ENCODE measurements at regions not wholly inside any gene's neighbourhood (a gene's known extent, or its start where the extent isn't known, plus 50 kb on each side); places are given as distances from the start of the nearest gene placed in this dataset.
A peak's percentile ranks its signal among the peaks of the same experiment; 100 is the strongest.

GRCh38 chr1:177838907-177839485 is 130.9 kb downstream of the SEC16B start:
- no peak for DNase-seq

GRCh38 chr1:177833631-177834030 is 136.2 kb downstream of the SEC16B start:
- DNase-seq, result no peak

GRCh38 chr1:177830531-177831135 is 139.2 kb downstream of the SEC16B start:
- no peak for DNase-seq

- no peak for DNase-seq
Measured at GRCh38 chr1:177825276-177825901, 144.5 kb downstream of the SEC16B start.

- peak; percentile 30 for DNase-seq
Measured at GRCh38 chr1:177824508-177824982, 145.3 kb downstream of the SEC16B start.

- DNase-seq, result no peak
Measured at GRCh38 chr1:177820213-177820612, 149.6 kb downstream of the SEC16B start.

GRCh38 chr1:177817937-177818875 is 151.7 kb downstream of the SEC16B start:
- no peak for DNase-seq

- DNase-seq, result no peak
Measured at GRCh38 chr1:177812650-177813049, 157.2 kb downstream of the SEC16B start.

- no peak for DNase-seq
Measured at GRCh38 chr1:177812144-177812543, 157.7 kb downstream of the SEC16B start.

GRCh38 chr1:177811429-177811828 is 158.4 kb downstream of the SEC16B start:
- no peak for DNase-seq

GRCh38 chr1:177809819-177810218 is 160.0 kb downstream of the SEC16B start:
- no peak for DNase-seq

GRCh38 chr1:177802304-177802703 is 167.6 kb downstream of the SEC16B start:
- no peak for DNase-seq

GRCh38 chr1:177801790-177802189 is 168.1 kb downstream of the SEC16B start:
- no peak for DNase-seq

GRCh38 chr1:177800400-177801088 is 169.3 kb downstream of the SEC16B start:
- no peak for DNase-seq

GRCh38 chr1:177799746-177800145 is 170.1 kb downstream of the SEC16B start:
- no peak for DNase-seq

GRCh38 chr1:177798614-177799013 is 171.2 kb downstream of the SEC16B start:
- no peak for DNase-seq

- no peak for DNase-seq
Measured at GRCh38 chr1:177796561-177796960, 173.3 kb downstream of the SEC16B start.

GRCh38 chr1:177794376-177794991 is 175.4 kb downstream of the SEC16B start:
- DNase-seq, result no peak

GRCh38 chr1:177793900-177794299 is 176.0 kb downstream of the SEC16B start:
- no peak for DNase-seq

GRCh38 chr1:177790566-177790965 is 179.3 kb downstream of the SEC16B start:
- no peak for DNase-seq

GRCh38 chr1:177789956-177790355 is 179.9 kb downstream of the SEC16B start:
- no peak for DNase-seq

GRCh38 chr1:177786176-177786745 is 183.6 kb downstream of the SEC16B start:
- no peak for DNase-seq
